ENCODE measurements at regions not wholly inside any gene's neighbourhood (a gene's known extent, or its start where the extent isn't known, plus 50 kb on each side); places are given as distances from the start of the nearest gene placed in this dataset.

GRCh38 chr18:1393929-1394328, 489.3 kb downstream of the ADCYAP1 start:
- no peaks in the 10 kb centered on the region for H3K4me1 ChIP-seq (ENCODE audit: insufficient read depth)
- TF ChIP-seq EZH2 (IDR thresholded peaks at IDR 0.05; ENCODE audit: insufficient read depth, poor library complexity, severe bottlenecking), result no peak
- TF ChIP-seq EZH2phosphoT487 (IDR thresholded peaks at IDR 0.05; ENCODE audit: insufficient read depth, low read depth), result no peak
- no peak for DNase-seq
- H3K9me3 ChIP-seq (ENCODE audit: low read depth), result no peaks in the 10 kb centered on the region
- H3K27me3 ChIP-seq (replicated peaks; ENCODE audit: insufficient read depth), result no peaks in the 10 kb centered on the region
- H3K9me2 ChIP-seq (ENCODE audit: insufficient read depth), result no peaks in the 10 kb centered on the region
- in situ Hi-C loops (cut with MboI), result no loop called here
- no peak overlapping the region for H3K27ac ChIP-seq
- WGBS, 2 experiments (ENCODE audit: low coverage in 1 of 2, low lambda C conversion rate in 2 of 2, missing lambda C conversion rate in 2 of 2), result 16 to 22% methylated on average over 1 of the region's 1 CpG
- no peaks in the 10 kb centered on the region for H3K36me3 ChIP-seq (ENCODE audit: low read depth)
- H2AFZ ChIP-seq, result no peak overlapping the region
- no peak overlapping the region for H3K4me2 ChIP-seq (ENCODE audit: unreplicated experiment)
- H4K20me1 ChIP-seq (ENCODE audit: insufficient read depth), result no peaks in the 10 kb centered on the region
- H3F3A ChIP-seq (ENCODE audit: insufficient read depth), result no peaks in the 10 kb centered on the region
- no peaks in the 10 kb centered on the region for H3K79me2 ChIP-seq (ENCODE audit: insufficient read depth)
- H3K9ac ChIP-seq, result no peak overlapping the region
- no peak overlapping the region for H3K4me3 ChIP-seq

- no peak for DNase-seq
- TF ChIP-seq EZH2phosphoT487 (IDR thresholded peaks at IDR 0.05; ENCODE audit: insufficient read depth, low read depth), result no peak
- TF ChIP-seq EZH2 (IDR thresholded peaks at IDR 0.05; ENCODE audit: insufficient read depth, poor library complexity, severe bottlenecking), result no peak
- H3K4me1 ChIP-seq (ENCODE audit: insufficient read depth), result no peaks in the 10 kb centered on the region
- no peak overlapping the region for H3K4me2 ChIP-seq (ENCODE audit: unreplicated experiment)
- no peak overlapping the region for H2AFZ ChIP-seq
- H3K27me3 ChIP-seq (replicated peaks; ENCODE audit: insufficient read depth), result no peaks in the 10 kb centered on the region
- no peaks in the 10 kb centered on the region for H3K9me2 ChIP-seq (ENCODE audit: insufficient read depth)
- H3K9ac ChIP-seq, result no peak overlapping the region
- H3K79me2 ChIP-seq (ENCODE audit: insufficient read depth), result no peaks in the 10 kb centered on the region
- in situ Hi-C loops (cut with MboI), result no loop called here
- no peak overlapping the region for H3K4me3 ChIP-seq
- no peaks in the 10 kb centered on the region for H3K9me3 ChIP-seq (ENCODE audit: low read depth)
- no peaks in the 10 kb centered on the region for H3F3A ChIP-seq (ENCODE audit: insufficient read depth)
- 10% methylated on average over 1 of the region's 1 CpG for WGBS, 2 experiments (ENCODE audit: low coverage in 1 of 2, low lambda C conversion rate in 2 of 2, missing lambda C conversion rate in 2 of 2)
- no peak overlapping the region for H3K27ac ChIP-seq
- H4K20me1 ChIP-seq (ENCODE audit: insufficient read depth), result no peaks in the 10 kb centered on the region
- no peaks in the 10 kb centered on the region for H3K36me3 ChIP-seq (ENCODE audit: low read depth)
Observed at GRCh38 chr18:1394426-1394825, 489.8 kb downstream of the ADCYAP1 start.

GRCh38 chr18:1394966-1395365, 490.3 kb downstream of the ADCYAP1 start:
- Histone ChIP-seq H4K20me1 (ENCODE audit: insufficient read depth) (no peaks in the 10 kb centered on the region), H3K9me3 (ENCODE audit: low read depth) (no peaks in the 10 kb centered on the region), H3K9ac (no peak overlapping the region), H3K4me3 (no peak overlapping the region), H2AFZ (no peak overlapping the region), H3K27me3 (replicated peaks; ENCODE audit: insufficient read depth) (no peaks in the 10 kb centered on the region), H3K9me2 (ENCODE audit: insufficient read depth) (no peaks in the 10 kb centered on the region), H3K4me2 (ENCODE audit: unreplicated experiment) (no peak overlapping the region), H3K36me3 (ENCODE audit: low read depth) (no peaks in the 10 kb centered on the region), H3K27ac (no peak overlapping the region), H3K4me1 (ENCODE audit: insufficient read depth) (no peaks in the 10 kb centered on the region), H3F3A (ENCODE audit: insufficient read depth) (no peaks in the 10 kb centered on the region), H3K79me2 (ENCODE audit: insufficient read depth) (no peaks in the 10 kb centered on the region)
- in situ Hi-C loops (cut with MboI), result no loop called here
- DNase-seq, result no peak
- WGBS, 2 experiments (ENCODE audit: low coverage in 1 of 2, low lambda C conversion rate in 2 of 2, missing lambda C conversion rate in 2 of 2), result 8 to 10% methylated on average over 5 of the region's 5 CpGs
- TF ChIP-seq EZH2phosphoT487 (IDR thresholded peaks at IDR 0.05; ENCODE audit: insufficient read depth, low read depth) (no peak), EZH2 (IDR thresholded peaks at IDR 0.05; ENCODE audit: insufficient read depth, poor library complexity, severe bottlenecking) (no peak)

- Histone ChIP-seq H3K36me3 (ENCODE audit: low read depth) (no peaks in the 10 kb centered on the region), H3K9ac (no peak overlapping the region), H2AFZ (no peak overlapping the region), H3K27ac (no peak overlapping the region), H3K27me3 (replicated peaks; ENCODE audit: insufficient read depth) (no peaks in the 10 kb centered on the region), H3F3A (ENCODE audit: insufficient read depth) (no peaks in the 10 kb centered on the region), H3K4me3 (no peak overlapping the region), H3K4me2 (ENCODE audit: unreplicated experiment) (no peak overlapping the region), H4K20me1 (ENCODE audit: insufficient read depth) (no peaks in the 10 kb centered on the region), H3K9me3 (ENCODE audit: low read depth) (peaks cover 6% of the 10 kb centered on the region), H3K4me1 (ENCODE audit: insufficient read depth) (no peaks in the 10 kb centered on the region), H3K79me2 (ENCODE audit: insufficient read depth) (no peaks in the 10 kb centered on the region), H3K9me2 (ENCODE audit: insufficient read depth) (no peaks in the 10 kb centered on the region)
- TF ChIP-seq EZH2 (IDR thresholded peaks at IDR 0.05; ENCODE audit: insufficient read depth, poor library complexity, severe bottlenecking) (no peak), EZH2phosphoT487 (IDR thresholded peaks at IDR 0.05; ENCODE audit: insufficient read depth, low read depth) (no peak)
- in situ Hi-C loops (cut with MboI), result no loop called here
- DNase-seq, result no peak
- 2 to 10% methylated on average over 2 of the region's 2 CpGs for WGBS, 2 experiments (ENCODE audit: low coverage in 1 of 2, low lambda C conversion rate in 2 of 2, missing lambda C conversion rate in 2 of 2)
Observed at GRCh38 chr18:1408376-1408775, 503.7 kb downstream of the ADCYAP1 start.
